GM12878 (cell line): ENCODE measurements at regions not wholly inside any gene's neighbourhood (a gene's known extent, or its start where the extent isn't known, plus 50 kb on each side); places are given as distances from the start of the nearest gene placed in this dataset.

ENCODE experiments used
- ATAC-seq: fragments of 200-7000 bp; cut with Tn5 transposase; 3 replicates; pipeline ENCODE4 v1.9.1; 2020; ENCODE audit warnings: mild to moderate bottlenecking, moderate library complexity
- BruUV-seq: library from RNA; stranded (reverse); fragments of 400-500 nt; replicated peaks from 2 replicates; lab custom pipeline; 2021; lab: Mats Ljungman, UMichigan
- CTCF ChIA-PET: fragments of 300-600 bp; sonication (Branson Sonifier 250); formaldehyde crosslinking; extraction: SDS; loops from one replicate; lab custom pipeline; 2021; ENCODE audit warnings: inconsistent platforms; lab: Yijun Ruan, JAX
- POLR2A ChIA-PET: fragments of 350-600 bp; formaldehyde crosslinking; extraction: SDS; loops from one replicate; lab custom pipeline; 2021; ENCODE audit warnings: inconsistent platforms; lab: Charles Lee
- RAD21 ChIA-PET: fragments of 300-600 bp; sonication (Branson Sonifier 250); formaldehyde crosslinking; loops from one replicate; lab custom pipeline; 2023; ENCODE audit warnings: antibody characterized with exemption; ENCODE audit not compliant: unreplicated experiment; lab: Charles Lee
- SMC1A ChIA-PET: fragments of 300-600 bp; sonication (Branson Sonifier 250); formaldehyde crosslinking; loops from one replicate; lab custom pipeline; 2023; ENCODE audit not compliant: unreplicated experiment, uncharacterized antibody; lab: Charles Lee
- DNase-seq: peaks from one replicate; pipeline ENCODE4 v3.0.0-alpha.2; 2011; ENCODE audit warnings: low read depth, low spot score
- FAIRE-seq: peaks from 3 replicates; lab custom pipeline; 2011; peaks lifted over from hg19 to GRCh38; lab: Jason Lieb, UNC
- H2AFZ ChIP-seq: 2 replicates; pipeline ENCODE4 v1.6.0; 2011; ENCODE audit warnings: low read depth, low read length, control low read depth; ENCODE audit not compliant: control insufficient read depth
- H3K27ac ChIP-seq: 2 replicates; pipeline ENCODE4 v1.5.1; 2011; ENCODE audit warnings: control low read depth; ENCODE audit not compliant: control insufficient read depth, insufficient read depth
- H3K27me3 ChIP-seq, 2 experiments: replicated peaks in 1 of 2; 2 replicates each; pipeline versions ENCODE4 v1.6.0 to v1.6.1; 2011; ENCODE audit warnings: low read length in 1 of 2; ENCODE audit not compliant: control insufficient read depth in 2 of 2, insufficient read depth in 2 of 2
- H3K36me3 ChIP-seq, 2 experiments: 2 replicates each; pipeline ENCODE4 v1.5.1; 2011; ENCODE audit warnings: low read length in 1 of 2; ENCODE audit not compliant: control insufficient read depth in 2 of 2, insufficient read depth in 2 of 2
- H3K4me1 ChIP-seq: 2 replicates; pipeline ENCODE4 v1.6.1; 2011; ENCODE audit warnings: mild to moderate bottlenecking, low read length, moderate library complexity, mixed read lengths; ENCODE audit not compliant: control insufficient read depth, insufficient read depth
- H3K4me2 ChIP-seq: 2 replicates; pipeline ENCODE4 v1.6.0; 2011; ENCODE audit warnings: control low read depth; ENCODE audit not compliant: control insufficient read depth, insufficient read depth
- H3K4me3 ChIP-seq: fragments of 200-600 bp; sonication (generic); 2 replicates; pipeline ENCODE4 v1.5.1; 2016
- H3K79me2 ChIP-seq: 2 replicates; pipeline ENCODE4 v1.6.0; 2011; ENCODE audit warnings: low read length; ENCODE audit not compliant: control insufficient read depth, insufficient read depth
- H3K9ac ChIP-seq: 2 replicates; pipeline ENCODE4 v1.8.0; 2011; ENCODE audit warnings: low read length, control low read depth, mixed read lengths; ENCODE audit not compliant: control insufficient read depth, insufficient read depth
- H3K9me3 ChIP-seq: replicated peaks from 3 replicates; pipeline ENCODE4 v1.5.1; 2011; ENCODE audit warnings: mild to moderate bottlenecking, low read length; ENCODE audit not compliant: control insufficient read depth, insufficient read depth
- H4K20me1 ChIP-seq: 2 replicates; pipeline ENCODE4 v1.6.0; 2011; ENCODE audit not compliant: control insufficient read depth, insufficient read depth
- CBFB ChIP-seq: IDR thresholded peaks from 2 replicates; pipeline ENCODE4 v1.6.1; 2016; ENCODE audit warnings: antibody characterized with exemption, low read depth
- CREM ChIP-seq: IDR thresholded peaks from 2 replicates; pipeline ENCODE4 v1.6.1; 2014; ENCODE audit warnings: antibody characterized with exemption, low read depth
- DPF2 ChIP-seq: fragments of 450-650 bp; IDR thresholded peaks from 2 replicates; pipeline ENCODE4 v1.6.1; 2017; ENCODE audit warnings: mild to moderate bottlenecking
- HSF1 ChIP-seq: fragments of 150-350 bp; IDR thresholded peaks from 2 replicates; pipeline ENCODE4 v1.6.1; 2014; ENCODE audit warnings: mild to moderate bottlenecking, low read depth, low read length
- IKZF1 ChIP-seq: fragments of 450-650 bp; conservative IDR thresholded peaks from 2 replicates; pipeline ENCODE4 v1.6.1; 2017; ENCODE audit warnings: antibody characterized with exemption, mild to moderate bottlenecking
- IRF4 ChIP-seq: IDR thresholded peaks from 2 replicates; pipeline ENCODE4 v1.6.1; 2011; ENCODE audit warnings: low read depth, low read length
- MTA2 ChIP-seq: fragments of 450-650 bp; IDR thresholded peaks from 2 replicates; pipeline ENCODE4 v1.6.1; 2016; ENCODE audit warnings: low read depth, mild to moderate bottlenecking, moderate library complexity
- NFYB ChIP-seq: IDR thresholded peaks from 2 replicates; pipeline ENCODE4 v1.6.1; 2011; ENCODE audit warnings: low read depth, mild to moderate bottlenecking, low read length, improper control_type of control experiment, moderate library complexity; ENCODE audit not compliant: insufficient read depth
- PAX5 ChIP-seq: IDR thresholded peaks from 2 replicates; pipeline ENCODE4 v1.6.1; 2011; ENCODE audit warnings: low read depth, low read length, borderline replicate concordance
- POLR2A ChIP-seq: IDR thresholded peaks from 2 replicates; pipeline ENCODE4 v1.6.1; 2011; ENCODE audit warnings: low read depth, mild to moderate bottlenecking, low read length
- SMAD5 ChIP-seq: IDR thresholded peaks from 2 replicates; pipeline ENCODE4 v1.6.1; 2016; ENCODE audit warnings: antibody characterized with exemption, low read depth
- SREBF1 ChIP-seq: IDR thresholded peaks from 2 replicates; pipeline ENCODE4 v1.6.1; 2012; ENCODE audit warnings: mild to moderate bottlenecking, low read length
- TAF1 ChIP-seq: IDR thresholded peaks from 2 replicates; pipeline ENCODE4 v1.6.1; 2011; ENCODE audit warnings: mild to moderate bottlenecking, low read depth, low read length, borderline replicate concordance
- TARDBP ChIP-seq: IDR thresholded peaks from 2 replicates; pipeline ENCODE4 v1.6.1; 2016; ENCODE audit warnings: borderline replicate concordance
- TCF12 ChIP-seq: IDR thresholded peaks from 2 replicates; pipeline ENCODE4 v1.6.1; 2011; ENCODE audit warnings: low read depth, mild to moderate bottlenecking, low read length
- USF1 ChIP-seq: IDR thresholded peaks from 2 replicates; pipeline ENCODE4 v1.6.1; 2011; ENCODE audit warnings: borderline replicate concordance, low read depth, mild to moderate bottlenecking, moderate library complexity, mixed read lengths, low read length; ENCODE audit not compliant: insufficient read depth; ENCODE audit errors: extremely low read length
- WRNIP1 ChIP-seq: IDR thresholded peaks from 2 replicates; pipeline ENCODE4 v1.6.1; 2011; ENCODE audit warnings: low read depth, low read length, improper control_type of control experiment, borderline replicate concordance
- ZNF217 ChIP-seq: fragments of 450-650 bp; IDR thresholded peaks from 2 replicates; pipeline ENCODE4 v1.6.1; 2017; ENCODE audit warnings: antibody characterized with exemption, mild to moderate bottlenecking
- WGBS: methylation state at CpG from one replicate; pipeline ENCODE4 v1.1.6; 2016; ENCODE audit warnings: low lambda C conversion rate; ENCODE audit not compliant: insufficient replicate concordance, insufficient coverage; ENCODE audit errors: missing lambda C conversion rate; 5-methylcytosine and 5-hydroxymethylcytosine counted together
- in situ Hi-C: fragments of 300-500 bp; cut with MboI; formaldehyde crosslinking; loops from 9 replicates; pipeline ENCODE4 v1.14.3; 2018; ENCODE audit warnings: mixed read lengths
- intact Hi-C: fragments of 100-400 bp; cut with micrococcal nuclease; formaldehyde crosslinking; loops from one replicate; pipeline ENCODE4 v1.14.2; 2022; ENCODE audit not compliant: unreplicated experiment

DNA sequence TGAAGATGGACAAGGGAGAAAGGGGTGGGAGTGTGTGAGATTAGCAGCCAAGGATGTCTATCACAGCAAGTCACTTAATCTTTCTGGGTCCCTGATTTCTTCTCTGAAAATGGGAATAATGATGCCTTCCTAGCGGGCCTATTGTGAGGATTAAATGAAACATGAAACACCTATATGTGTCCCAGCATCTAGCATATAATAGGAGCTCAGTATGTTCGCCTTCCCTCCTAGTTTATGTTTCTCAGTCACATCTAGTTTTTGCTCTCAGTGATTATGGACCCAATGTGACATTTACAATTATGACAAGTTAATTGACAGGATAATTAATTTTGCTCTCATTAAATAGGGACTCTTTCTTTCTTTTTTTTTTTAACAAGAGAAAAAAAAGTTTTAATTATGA is 252.9 kb downstream of the SNX13 start:
- H3K9me3 ChIP-seq, result no peaks in the 10 kb centered on the region
- H3K27me3 ChIP-seq, result no peaks in the 10 kb centered on the region
- H3K9ac ChIP-seq, result no peak overlapping the region
- ChIA-PET SMC1A (no interaction called here), CTCF (no interaction called here)
- no peak overlapping the region for H3K4me3 ChIP-seq
- DNase-seq, result no peak
- BruUV-seq, result no TSS peak
- H3K79me2 ChIP-seq, result no peaks in the 10 kb centered on the region
- no peak for ATAC-seq
- H3K27ac ChIP-seq, result no peak overlapping the region
- no peaks in the 10 kb centered on the region for H3K4me1 ChIP-seq
- TF ChIP-seq TCF12, result no peak
- TF ChIP-seq IKZF1, result no peak
- no peak for TF ChIP-seq SMAD5
- no peak for TF ChIP-seq IRF4
- TF ChIP-seq TARDBP, result no peak
- TF ChIP-seq ZNF217, result no peak
- TF ChIP-seq HSF1, result no peak
- no peak for TF ChIP-seq MTA2
- TF ChIP-seq SREBF1, result no peak
- no peak for TF ChIP-seq PAX5
- TF ChIP-seq USF1, result no peak
- no peak for TF ChIP-seq CBFB
- no peak for TF ChIP-seq DPF2
- TF ChIP-seq NFYB, result no peak
- no peak for TF ChIP-seq WRNIP1
- no peak for TF ChIP-seq TAF1
- TF ChIP-seq POLR2A, result no peak
- TF ChIP-seq CREM, result no peak
- TF ChIP-seq, all 136 proteins: peak for 0
- FAIRE-seq, result no peak
- no peaks in the 10 kb centered on the region for H3K36me3 ChIP-seq
- no peaks in the 10 kb centered on the region for H4K20me1 ChIP-seq
- POLR2A ChIA-PET, result interaction anchor here (0.7 kb wide), 1 partner anchor 232 kb away, joined by 3 read pairs; no protein-coding TSS in a partner anchor
- RAD21 ChIA-PET, result no interaction called here
- WGBS, result 12% methylated on average over 2 of the region's 2 CpGs
- intact Hi-C loops (no loop called here), in situ Hi-C loops (loop anchor here (25.0 kb wide), 2 partner anchors 650 to 1975 kb away; no protein-coding TSS in a partner anchor)
- H2AFZ ChIP-seq, result no peak overlapping the region
- H3K4me2 ChIP-seq, result no peak overlapping the region
